ENCODE measurements at regions not wholly inside any gene's neighbourhood (a gene's known extent, or its start where the extent isn't known, plus 50 kb on each side); places are given as distances from the start of the nearest gene placed in this dataset.

- Histone ChIP-seq H3K36me3 (replicated peaks) (no peaks in the 10 kb centered on the region), H3K27me3 (ENCODE audit: low read depth) (no peaks in the 10 kb centered on the region), H3K4me3 (no peak overlapping the region), H3K9me3 (no peaks in the 10 kb centered on the region), H3K4me1 (no peaks in the 10 kb centered on the region)
- no peak for DNase-seq (ENCODE audit: low spot score in 2 of 2)
- in situ Hi-C loops (cut with MboI; ENCODE audit: low sequenced_read_pairs): no loop called here
Measured at GRCh38 chr5:54360925-54361662, 50.7 kb upstream of the ARL15 start.
